Ascending aorta (tissue), 2 donors: ENCODE measurements at regions not wholly inside any gene's neighbourhood (a gene's known extent, or its start where the extent isn't known, plus 50 kb on each side); places are given as distances from the start of the nearest gene placed in this dataset.

Experiments used
- DNase-seq, 2 donors: peaks; one replicate each; pipeline ENCODE4 v3.0.0-alpha.2; 2019; ENCODE audit warnings: low spot score in 2 of 2
- H3K27ac ChIP-seq, 2 donors: fragments of 200-600 bp; sonication (generic); one replicate each; pipeline ENCODE4 v1.5.1; 2016 to 2017; ENCODE audit warnings: mild to moderate bottlenecking in 1 of 2
- H3K27me3 ChIP-seq: fragments of 200-600 bp; sonication (generic); one replicate; pipeline ENCODE4 v1.5.1; 2017
- H3K36me3 ChIP-seq, 2 donors: fragments of 200-600 bp; sonication (generic); one replicate each; pipeline ENCODE4 v1.5.1; 2016
- H3K4me1 ChIP-seq, 2 donors: fragments of 200-600 bp; sonication (generic); one replicate each; pipeline ENCODE4 v1.5.1; 2016 to 2017; ENCODE audit warnings: mild to moderate bottlenecking in 1 of 2
- H3K4me3 ChIP-seq, 2 donors: fragments of 200-600 bp; sonication (generic); one replicate each; pipeline ENCODE4 v1.5.1; 2016 to 2017; ENCODE audit warnings: mild to moderate bottlenecking in 1 of 2
- H3K9me3 ChIP-seq, 2 donors: fragments of 200-600 bp; sonication (generic); one replicate each; pipeline ENCODE4 v1.5.1; 2016
- intact Hi-C: fragments of 100-400 bp; cut with DNase I; formaldehyde crosslinking; loops from one replicate; pipeline ENCODE4 v1.15.1; 2023
- TF ChIP-seq, protein P1 (sequence below), 3 experiments: fragments of 200-600 bp in 2 of 3; fragments of 450-650 bp in 1 of 3; sonication (generic) in 2 of 3; IDR thresholded peaks; one replicate each; pipeline ENCODE4 v1.5.1; 2016 to 2019; ENCODE audit warnings: antibody characterized with exemption in 3 of 3, mild to moderate bottlenecking in 1 of 3, moderate library complexity in 1 of 3

GRCh38 chr4:123555807-123556273 is 159.2 kb downstream of the SPRY1 start:
- H3K4me3 ChIP-seq, result peak overlapping the region in 1 of 2 donors; percentile 56

GRCh38 chr4:123556526-123556925 is 159.9 kb downstream of the SPRY1 start:
- peak overlapping the region; percentile 83 to 87 for H3K27ac ChIP-seq
- H3K27me3 ChIP-seq, result no peaks in the 10 kb centered on the region
- no peaks in the 10 kb centered on the region for H3K9me3 ChIP-seq
- H3K36me3 ChIP-seq, result no peaks in the 10 kb centered on the region
- TF ChIP-seq, protein P1, sequence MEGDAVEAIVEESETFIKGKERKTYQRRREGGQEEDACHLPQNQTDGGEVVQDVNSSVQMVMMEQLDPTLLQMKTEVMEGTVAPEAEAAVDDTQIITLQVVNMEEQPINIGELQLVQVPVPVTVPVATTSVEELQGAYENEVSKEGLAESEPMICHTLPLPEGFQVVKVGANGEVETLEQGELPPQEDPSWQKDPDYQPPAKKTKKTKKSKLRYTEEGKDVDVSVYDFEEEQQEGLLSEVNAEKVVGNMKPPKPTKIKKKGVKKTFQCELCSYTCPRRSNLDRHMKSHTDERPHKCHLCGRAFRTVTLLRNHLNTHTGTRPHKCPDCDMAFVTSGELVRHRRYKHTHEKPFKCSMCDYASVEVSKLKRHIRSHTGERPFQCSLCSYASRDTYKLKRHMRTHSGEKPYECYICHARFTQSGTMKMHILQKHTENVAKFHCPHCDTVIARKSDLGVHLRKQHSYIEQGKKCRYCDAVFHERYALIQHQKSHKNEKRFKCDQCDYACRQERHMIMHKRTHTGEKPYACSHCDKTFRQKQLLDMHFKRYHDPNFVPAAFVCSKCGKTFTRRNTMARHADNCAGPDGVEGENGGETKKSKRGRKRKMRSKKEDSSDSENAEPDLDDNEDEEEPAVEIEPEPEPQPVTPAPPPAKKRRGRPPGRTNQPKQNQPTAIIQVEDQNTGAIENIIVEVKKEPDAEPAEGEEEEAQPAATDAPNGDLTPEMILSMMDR (IDR thresholded peaks at IDR 0.05), result no peak
- no peak overlapping the region for H3K4me3 ChIP-seq
- intact Hi-C loops, result loop anchor here (5.0 to 10.0 kb wide), 4 partner anchors 276 to 708 kb away; no protein-coding TSS in a partner anchor
- H3K4me1 ChIP-seq, result peaks cover 3 to 34% of the 10 kb centered on the region in 2 donors
- no peak for DNase-seq

More at GRCh38 chr4:123555807-123556273, 159.2 kb downstream of the SPRY1 start:
- intact Hi-C loops, result loop anchor here (2.0 to 10.0 kb wide), 6 partner anchors 95 to 709 kb away; partner anchors contain the start of gene SPRY1
- peak overlapping the region; percentile 83 to 87 for H3K27ac ChIP-seq
- TF ChIP-seq, protein P1 (IDR thresholded peaks at IDR 0.05), result no peak
- no peaks in the 10 kb centered on the region for H3K9me3 ChIP-seq
- no peaks in the 10 kb centered on the region for H3K36me3 ChIP-seq
- peaks cover 3 to 34% of the 10 kb centered on the region in 2 donors for H3K4me1 ChIP-seq
- H3K27me3 ChIP-seq, result no peaks in the 10 kb centered on the region
- DNase-seq, result no peak

DNA sequence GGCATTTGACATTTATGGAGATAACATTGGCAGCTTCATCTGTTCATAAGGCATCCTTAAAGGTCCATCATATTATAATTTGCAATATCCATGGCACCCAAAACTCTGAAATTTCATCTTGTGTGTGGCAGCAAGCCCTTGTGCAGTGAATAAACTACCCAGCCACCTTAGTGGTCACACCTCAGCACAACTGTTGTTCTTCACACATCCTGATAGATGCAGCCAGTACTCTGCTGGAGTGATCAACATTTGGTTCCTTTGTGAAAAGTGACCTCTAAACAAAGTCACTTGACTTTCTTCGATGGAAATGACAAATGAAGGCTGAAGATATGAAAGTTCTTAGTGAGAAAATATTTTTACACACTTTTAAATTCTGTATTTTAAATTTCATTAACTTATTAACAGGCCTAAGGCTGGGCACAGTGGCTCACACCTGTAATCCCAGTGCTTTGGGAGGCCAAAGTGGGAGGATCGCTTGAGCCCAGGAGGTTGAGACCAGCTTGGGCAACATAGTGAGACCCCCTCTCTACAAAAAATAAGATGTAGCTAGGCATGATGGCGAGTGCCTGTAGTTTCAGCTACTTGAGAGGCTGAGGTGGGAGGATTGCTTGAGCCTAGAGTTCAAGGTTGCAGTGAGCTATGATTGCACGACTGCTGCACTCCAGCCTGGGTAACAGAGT is 161.4 kb downstream of the SPRY1 start:
- TF ChIP-seq, protein P1 (IDR thresholded peaks at IDR 0.05), result no peak
- H3K4me1 ChIP-seq, result peaks cover 3 to 34% of the 10 kb centered on the region in 2 donors
- DNase-seq, result no peak
- H3K9me3 ChIP-seq, result no peaks in the 10 kb centered on the region
- no peaks in the 10 kb centered on the region for H3K27me3 ChIP-seq
- intact Hi-C loops, result loop anchor here (5.0 to 10.0 kb wide), 4 partner anchors 274 to 707 kb away; no protein-coding TSS in a partner anchor
- peak overlapping the region in 1 of 2 donors; percentile 11 for H3K27ac ChIP-seq
- no peaks in the 10 kb centered on the region for H3K36me3 ChIP-seq
- no peak overlapping the region for H3K4me3 ChIP-seq

GRCh38 chr4:123558865-123559264 is 162.3 kb downstream of the SPRY1 start:
- H3K27me3 ChIP-seq, result no peaks in the 10 kb centered on the region
- intact Hi-C loops, result loop anchor here (5.0 to 10.0 kb wide), 4 partner anchors 273 to 706 kb away; no protein-coding TSS in a partner anchor
- no peak for DNase-seq
- H3K36me3 ChIP-seq, result no peaks in the 10 kb centered on the region
- no peaks in the 10 kb centered on the region for H3K9me3 ChIP-seq
- TF ChIP-seq, protein P1 (IDR thresholded peaks at IDR 0.05), result no peak
- H3K4me1 ChIP-seq, result peaks cover 3 to 40% of the 10 kb centered on the region in 2 donors
- H3K4me3 ChIP-seq, result no peak overlapping the region
- no peak overlapping the region for H3K27ac ChIP-seq

GRCh38 chr4:123559955-123560871 is 163.6 kb downstream of the SPRY1 start:
- intact Hi-C loops, result loop anchor here (5.0 to 10.0 kb wide), 5 partner anchors 42 to 705 kb away; no protein-coding TSS in a partner anchor
- TF ChIP-seq, protein P1 (IDR thresholded peaks at IDR 0.05), result no peak
- Histone ChIP-seq H3K27ac (peak overlapping the region; percentile 14 to 42), H3K4me3 (peak overlapping the region in 1 of 2 donors; percentile 42), H3K9me3 (no peaks in the 10 kb centered on the region), H3K36me3 (no peaks in the 10 kb centered on the region), H3K4me1 (peaks cover 0 to 29% of the 10 kb centered on the region in 2 donors), H3K27me3 (no peaks in the 10 kb centered on the region)
- DNase-seq, result no peak
